Left kidney (tissue), 1 donor: ENCODE measurements at regions not wholly inside any gene's neighbourhood (a gene's known extent, or its start where the extent isn't known, plus 50 kb on each side); places are given as distances from the start of the nearest gene placed in this dataset.

ENCODE experiments used
- DNase-seq: peaks from one replicate; pipeline ENCODE4 v3.0.0-alpha.2; 2013

DNA sequence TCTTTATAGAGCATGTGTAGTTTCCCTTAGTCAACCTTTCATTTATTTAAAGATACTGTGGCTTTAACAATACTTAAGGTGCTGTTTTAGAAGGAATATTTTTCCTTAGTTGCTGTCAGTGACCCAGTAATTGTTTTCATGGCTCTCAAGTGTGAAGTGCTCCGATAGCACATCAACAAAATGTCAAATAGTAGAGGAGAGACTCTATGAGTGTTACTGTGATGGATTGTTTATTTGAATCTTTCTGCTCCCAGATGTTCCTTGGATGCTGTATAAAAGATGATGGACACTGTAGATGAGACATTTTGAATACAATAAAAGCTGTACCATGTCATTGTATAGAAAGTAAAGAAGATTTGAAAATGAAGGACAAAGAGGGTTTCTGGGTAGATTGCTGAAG, 1185.7 kb upstream of the C9orf72 start:
- no peak for DNase-seq

DNA sequence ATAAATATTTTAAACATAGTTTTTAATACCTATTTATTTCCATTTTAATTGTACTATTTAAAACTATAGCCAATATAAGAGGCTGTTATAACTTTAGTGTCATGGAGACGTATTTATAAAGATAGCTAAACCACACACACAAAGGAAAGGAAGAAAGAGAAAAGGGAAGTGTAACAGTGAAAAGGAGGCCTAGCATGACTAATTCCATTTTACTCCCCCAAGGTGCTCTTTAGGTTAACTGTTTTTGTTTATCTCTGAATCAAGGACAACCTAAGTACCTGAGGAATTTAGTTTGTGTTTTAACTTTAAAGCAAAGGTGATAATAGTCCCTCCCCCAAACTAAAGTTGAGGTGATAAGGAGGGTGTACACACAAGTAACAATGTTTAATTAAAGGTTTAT, 1188.9 kb upstream of the C9orf72 start:
- no peak for DNase-seq

DNA sequence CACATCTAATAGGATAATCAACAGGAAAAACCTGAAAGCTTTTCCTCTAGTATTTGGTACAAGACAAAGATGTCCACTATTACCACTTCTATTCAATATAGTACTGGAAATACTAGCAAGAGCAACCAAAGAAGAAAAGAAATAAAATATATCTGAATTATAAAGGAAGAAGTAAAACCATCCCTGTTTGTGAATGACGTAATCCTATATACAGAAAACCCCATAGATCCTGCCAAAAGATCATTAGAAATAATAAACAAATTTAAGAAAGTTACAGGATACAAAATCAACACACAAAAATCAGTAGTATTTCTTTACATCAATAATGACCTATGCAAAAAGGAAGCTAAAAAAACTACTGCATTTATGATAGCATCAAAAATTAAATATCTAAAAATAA, 1191.3 kb upstream of the C9orf72 start:
- DNase-seq, result no peak

DNA sequence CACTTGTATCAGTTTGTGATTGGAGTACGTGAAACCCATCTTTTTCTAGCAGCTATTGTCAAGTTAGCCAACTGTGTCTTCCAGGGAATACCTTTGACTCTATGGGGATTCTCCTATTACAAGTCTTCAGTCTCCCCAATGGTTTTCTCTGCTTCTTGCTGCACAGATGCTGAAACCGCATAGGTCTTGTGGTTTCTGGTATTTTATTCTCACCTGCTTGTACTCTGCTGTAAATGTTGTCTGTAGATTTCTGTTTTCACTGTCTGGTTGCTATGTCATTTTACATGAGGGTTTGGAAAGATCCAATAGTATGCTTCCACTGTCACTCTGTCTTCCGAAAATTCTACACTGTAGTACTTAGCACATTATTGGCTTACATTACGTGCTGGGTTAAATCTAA, 1196.9 kb upstream of the C9orf72 start:
- no peak for DNase-seq

DNA sequence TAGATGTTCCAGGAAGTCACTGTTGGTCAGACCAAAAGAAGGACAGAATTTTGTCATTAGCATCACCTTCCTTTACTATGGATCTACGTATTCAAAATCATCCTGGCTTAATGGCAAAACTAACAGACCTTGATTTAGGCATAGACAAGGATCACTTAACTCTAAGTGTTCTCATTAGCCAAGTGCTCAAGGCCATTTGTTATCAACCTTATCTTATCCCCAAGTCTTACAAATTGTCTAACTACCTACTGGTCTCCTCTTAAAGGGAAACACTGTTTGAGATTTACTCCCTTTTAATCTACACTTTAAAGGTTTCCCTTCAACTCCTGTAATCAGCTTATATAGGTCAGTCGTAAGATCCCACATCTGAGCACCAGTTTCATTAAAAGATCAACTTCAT, 1197.5 kb upstream of the C9orf72 start:
- DNase-seq, result no peak

DNA sequence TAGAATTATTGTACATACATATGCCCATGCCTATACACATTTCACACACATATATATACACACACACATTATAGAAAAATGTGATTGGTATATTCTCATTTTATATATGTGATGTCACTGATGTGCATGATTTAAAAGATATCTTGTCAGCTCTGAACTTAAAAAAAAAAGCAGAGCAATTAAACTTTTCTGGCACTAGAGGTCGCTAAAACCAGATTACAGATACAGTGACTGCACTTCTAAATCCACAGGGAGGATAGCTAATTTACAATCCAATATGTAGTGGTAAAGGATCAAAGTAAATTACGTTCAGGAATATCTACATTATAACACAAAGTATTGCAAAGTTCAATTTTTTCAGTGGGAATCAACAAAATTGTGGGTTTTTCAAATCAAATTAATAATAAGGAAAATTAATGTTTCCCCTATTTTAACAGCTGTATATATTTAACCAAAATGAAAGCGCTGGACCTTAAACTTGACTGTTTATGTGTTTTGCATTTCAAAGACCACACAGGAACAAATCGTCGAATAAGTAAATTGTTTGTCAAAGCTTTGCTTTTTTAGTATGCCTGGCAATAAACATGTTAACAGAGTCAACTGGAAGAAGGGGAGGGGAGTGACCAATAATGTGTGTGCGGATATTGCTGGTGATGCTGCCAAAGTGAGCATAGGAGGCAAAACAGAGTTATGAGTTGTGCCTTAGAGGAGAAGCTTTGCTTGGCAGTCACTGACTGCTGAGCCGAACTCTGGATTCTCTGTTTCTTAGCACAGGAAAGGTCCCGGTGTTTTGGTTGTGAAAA, 1201.4 kb upstream of the C9orf72 start:
- DNase-seq, result peak; percentile 41

DNA sequence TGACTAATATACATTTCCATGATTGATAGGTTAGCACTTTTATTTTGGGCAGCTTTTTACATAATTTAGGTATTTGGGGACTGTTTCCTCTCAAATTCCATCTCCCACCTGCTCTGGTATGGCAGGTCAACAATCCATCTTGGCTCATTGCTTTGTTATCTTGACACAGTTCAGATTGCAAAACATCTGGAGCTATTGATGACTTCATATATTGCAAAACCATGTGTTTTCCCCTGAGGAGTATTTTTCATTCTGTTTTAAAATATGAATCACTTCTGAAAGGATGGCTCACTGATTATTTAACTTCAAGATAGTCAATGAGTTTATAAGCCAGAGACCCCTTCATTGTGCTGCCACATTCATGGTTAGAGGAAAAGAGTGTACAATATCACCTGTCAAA, 1206.0 kb upstream of the C9orf72 start:
- DNase-seq, result no peak

DNA sequence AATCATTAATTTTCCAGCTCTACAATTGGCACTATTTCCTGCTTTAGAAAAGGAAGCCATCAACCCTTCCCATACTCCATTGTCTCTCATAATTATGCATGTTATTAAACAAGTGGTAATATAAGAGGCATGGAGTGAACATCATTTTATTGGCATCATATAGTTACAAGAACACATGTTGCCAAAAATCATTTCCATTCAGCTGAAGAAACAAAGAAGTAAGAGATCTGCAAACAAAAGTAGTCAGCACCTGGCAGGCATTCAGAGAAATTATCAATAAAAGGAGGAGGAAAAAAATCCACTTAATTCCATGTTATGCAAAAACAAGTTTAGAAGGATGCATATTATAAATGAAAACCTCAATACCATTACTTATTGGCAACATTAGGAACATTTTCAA, 1208.2 kb upstream of the C9orf72 start:
- DNase-seq, result no peak

DNA sequence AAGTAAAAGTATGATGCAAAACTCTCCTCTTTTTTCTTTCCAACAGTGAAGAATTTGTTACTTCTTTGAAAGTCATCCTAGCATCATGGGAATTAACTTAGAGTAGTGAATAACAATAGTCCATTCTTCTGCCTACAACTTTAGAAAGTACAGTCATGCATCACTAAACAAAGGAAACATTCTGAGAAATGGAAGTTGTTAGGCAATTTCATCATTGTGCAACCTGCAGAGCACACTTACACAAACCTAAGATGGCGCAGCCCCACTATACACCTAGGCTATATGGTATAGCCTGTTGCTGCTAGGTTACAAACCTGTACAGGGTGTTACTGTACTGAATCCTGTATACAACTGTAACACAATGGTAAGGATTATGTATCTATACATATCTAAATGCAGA, 1209.3 kb upstream of the C9orf72 start:
- no peak for DNase-seq

DNA sequence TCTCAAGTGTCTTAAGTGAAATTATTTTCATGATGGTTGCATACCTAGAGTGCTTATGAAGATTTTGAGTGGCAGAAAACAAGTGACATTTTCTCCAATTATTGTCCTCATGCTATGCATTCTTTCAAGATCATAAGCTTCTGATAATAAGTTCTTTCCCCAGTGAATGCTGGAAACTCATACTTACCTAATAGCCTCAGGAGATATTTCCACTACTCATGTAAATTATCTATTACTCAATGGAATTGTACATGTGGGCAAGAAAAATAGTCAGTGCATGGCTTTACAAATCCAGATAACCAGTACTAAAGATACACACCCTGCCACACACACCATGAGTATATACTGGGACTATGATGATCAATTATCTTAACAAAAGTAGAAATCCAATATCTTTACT, 1219.4 kb upstream of the C9orf72 start:
- no peak for DNase-seq

DNA sequence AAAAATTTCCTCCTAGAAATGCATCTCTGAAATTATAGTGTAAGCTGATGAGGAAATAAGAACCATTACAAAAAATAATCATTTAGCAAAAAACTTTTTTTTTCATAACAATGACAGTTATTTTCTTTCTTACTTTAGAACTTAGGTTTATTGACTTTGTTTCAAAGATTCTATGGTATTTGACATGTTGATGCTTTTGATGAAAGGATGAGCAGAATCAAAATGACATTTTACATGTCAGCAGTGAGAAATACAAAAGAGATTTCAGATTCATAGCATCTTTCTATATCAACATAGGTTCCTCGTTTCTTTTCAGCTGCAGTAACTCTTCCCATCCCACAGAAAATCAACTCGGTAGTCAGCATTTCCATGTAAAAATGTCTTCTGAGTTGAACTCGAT, 1226.6 kb upstream of the C9orf72 start:
- DNase-seq, result no peak

DNA sequence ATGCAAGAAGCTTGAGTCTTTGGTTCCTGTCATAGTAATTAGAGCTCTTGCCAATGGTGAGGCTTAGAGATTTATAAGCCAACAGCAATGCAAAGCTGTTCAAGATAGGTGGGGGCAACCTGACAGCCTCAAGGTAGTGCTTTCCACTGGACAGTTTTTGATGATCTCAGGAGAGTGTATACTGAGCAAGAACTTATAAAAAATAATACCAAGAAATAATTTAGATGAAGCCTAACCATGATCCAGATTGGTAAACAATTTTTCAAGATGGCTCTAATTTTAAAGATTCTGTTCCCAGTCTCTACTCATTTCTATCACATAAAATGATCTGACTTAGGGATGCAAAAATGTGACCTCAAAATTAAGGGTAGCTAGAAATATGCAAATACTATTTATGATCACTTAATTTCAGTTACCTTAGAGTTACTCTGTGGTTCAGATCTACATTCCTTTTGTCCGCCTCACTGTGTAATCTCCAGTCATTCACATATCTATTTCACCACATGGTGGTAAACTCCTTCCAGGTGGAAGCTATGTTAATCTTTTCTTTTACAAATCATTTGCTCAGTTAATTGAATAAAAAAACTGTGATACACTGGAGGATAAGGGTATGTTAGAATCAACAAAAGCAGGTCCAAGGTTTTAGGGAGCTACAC, 1228.0 kb upstream of the C9orf72 start:
- DNase-seq, result no peak

DNA sequence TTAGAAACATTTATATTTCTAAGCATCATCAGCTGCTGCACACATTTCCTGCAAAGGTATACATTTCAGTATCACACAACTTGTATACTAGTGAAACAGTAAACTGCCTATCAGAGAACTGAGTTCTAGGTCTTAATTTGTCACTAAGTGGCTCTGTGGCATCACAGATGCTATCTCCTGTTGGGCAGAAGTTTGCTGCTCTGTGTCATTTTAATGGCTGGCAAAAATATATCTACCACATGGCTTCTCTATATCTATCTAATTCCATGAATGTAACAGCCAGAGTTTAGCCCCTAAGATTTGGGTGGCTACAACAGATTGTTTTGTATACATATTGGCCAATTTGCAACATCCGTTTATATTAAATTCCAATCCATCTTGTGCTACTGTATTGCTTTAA, 1231.9 kb upstream of the C9orf72 start:
- DNase-seq, result no peak

DNA sequence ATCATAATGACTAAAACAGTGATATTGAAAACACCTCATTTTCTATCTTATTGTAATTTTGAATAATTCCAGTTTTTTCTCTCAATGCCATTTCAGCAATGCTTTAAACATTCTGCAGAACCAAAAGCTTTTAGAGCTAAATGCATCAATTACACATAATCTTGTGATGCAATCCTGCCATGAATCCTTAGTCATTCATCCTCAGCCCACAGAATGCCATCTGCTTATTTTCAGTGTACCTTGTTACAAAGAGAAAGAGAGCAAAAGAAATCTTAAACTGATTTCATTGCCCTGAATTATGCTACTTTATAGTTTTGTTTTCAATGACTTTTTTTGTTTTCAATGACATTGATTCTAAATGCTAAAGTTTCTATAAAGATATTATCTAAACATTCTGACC, 1234.8 kb upstream of the C9orf72 start:
- DNase-seq, result no peak

DNA sequence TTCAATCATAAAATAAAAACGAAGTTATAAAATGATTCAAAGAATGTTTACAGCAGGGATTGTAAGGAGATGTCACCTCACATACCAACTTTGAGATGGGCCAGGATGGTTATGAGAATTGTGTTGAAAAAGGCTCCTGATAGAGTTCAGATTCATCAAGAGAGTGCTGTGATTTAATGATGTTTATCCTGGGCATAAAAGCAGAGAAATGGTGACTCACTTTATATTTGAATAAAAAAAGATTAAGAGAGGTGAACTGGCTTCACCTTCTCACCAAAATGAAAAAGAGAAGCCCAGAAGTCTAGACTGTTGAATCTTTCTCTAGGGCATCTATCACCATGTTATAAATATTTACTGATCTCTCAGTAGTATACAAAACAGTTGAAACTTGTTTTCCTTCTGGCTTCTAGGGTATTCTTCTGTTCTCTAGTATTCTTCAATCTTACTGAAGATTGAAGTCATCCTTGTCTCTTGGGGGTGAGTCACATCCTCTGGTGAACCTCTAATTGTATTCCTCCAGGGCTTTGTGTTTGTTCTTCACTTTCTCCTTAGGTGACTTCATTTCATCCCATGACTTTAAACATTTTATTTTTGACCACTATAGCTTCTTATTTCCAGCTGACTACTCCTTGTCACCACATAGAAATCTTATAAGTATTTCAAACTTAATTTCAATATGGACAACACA, 1237.3 kb upstream of the C9orf72 start:
- no peak for DNase-seq

DNA sequence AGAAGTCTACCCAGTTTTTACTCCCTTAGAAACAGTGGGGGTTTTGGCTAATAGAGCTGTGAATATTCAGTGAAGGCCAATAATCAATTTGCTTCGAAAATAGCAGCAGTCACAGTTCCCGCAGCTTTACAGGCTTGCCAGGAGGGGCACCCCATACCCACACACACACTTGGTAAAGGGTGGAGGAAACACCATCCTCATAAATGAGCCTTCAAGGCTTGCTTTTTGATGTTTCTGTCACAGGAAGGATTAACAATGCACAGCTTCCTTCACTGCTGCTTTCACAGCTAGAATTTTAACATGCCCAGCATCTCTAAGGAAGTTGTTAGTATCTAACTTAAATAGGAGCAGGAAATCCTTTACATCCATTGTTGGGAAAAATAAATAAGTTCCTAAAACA, 1247.5 kb upstream of the C9orf72 start:
- DNase-seq, result no peak

DNA sequence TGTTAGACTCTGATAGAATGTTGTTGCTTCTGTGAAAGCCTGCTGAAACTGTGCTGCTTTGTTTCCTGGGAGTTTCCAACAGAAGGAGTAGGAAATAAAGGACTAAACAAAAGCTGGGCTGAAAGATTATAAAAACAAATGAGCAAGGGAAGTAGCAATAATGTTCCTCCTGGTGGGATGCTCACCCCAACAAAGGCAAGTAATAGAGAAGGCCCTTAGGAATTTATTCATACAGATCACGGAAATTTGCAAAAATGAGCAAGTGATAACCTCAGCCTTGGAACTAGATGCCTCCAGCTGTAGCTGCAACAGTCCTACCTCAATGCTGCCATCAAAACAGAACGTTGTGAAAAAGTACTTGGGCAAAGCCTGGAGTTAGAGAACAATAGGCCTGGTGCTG, 1248.0 kb upstream of the C9orf72 start:
- no peak for DNase-seq

DNA sequence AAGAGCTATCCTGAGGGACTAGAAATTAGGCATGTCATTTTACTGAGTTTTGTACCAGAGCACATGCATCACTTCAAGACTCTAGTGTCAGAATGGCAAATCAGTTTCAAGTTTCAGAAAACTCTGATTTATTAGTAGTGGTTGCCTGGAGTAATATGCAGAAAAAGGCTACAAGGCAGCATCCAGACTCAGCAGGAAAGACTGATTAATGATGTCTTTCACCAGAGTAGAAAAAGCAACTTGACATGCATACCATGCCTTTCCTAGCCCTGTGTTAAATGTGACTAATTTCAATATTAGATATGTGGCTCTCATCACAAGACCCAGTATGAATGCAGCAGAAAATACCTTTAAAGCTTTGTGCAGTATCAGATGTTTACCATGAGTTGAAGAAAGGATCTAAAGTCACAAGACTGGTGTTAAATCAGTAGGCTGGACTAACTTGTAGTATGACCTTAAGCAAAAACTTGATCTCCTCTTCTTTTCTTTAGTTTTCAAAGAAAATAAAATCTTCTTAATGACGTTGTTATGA, 1251.2 kb upstream of the C9orf72 start:
- DNase-seq, result no peak

DNA sequence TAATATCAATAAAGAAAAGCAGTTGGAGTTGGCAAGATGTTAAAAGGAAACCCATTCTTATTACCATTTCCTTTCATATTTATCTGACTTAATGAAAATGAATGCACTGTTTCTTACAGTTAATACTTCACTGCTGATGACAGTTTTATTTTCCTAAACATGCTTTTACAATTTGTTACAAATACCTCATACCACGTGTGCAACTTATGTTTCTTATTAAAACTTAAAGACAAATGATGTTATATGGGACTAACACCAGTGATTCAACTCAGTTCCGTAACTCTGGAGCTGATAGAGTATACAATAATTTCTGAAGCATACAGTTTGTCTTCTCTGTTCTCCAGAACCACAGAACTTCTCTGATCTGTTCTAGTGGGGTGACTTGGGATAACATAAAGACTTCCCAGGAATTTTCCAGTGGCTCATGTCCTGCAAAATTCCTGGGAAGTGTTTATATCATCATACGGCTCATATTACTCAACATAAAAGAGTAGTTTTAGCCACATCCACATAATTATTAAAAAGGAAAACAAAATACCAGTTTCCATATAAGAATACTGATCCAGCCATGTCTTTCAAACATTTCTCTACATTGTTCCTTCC, 1259.0 kb upstream of the C9orf72 start:
- no peak for DNase-seq

DNA sequence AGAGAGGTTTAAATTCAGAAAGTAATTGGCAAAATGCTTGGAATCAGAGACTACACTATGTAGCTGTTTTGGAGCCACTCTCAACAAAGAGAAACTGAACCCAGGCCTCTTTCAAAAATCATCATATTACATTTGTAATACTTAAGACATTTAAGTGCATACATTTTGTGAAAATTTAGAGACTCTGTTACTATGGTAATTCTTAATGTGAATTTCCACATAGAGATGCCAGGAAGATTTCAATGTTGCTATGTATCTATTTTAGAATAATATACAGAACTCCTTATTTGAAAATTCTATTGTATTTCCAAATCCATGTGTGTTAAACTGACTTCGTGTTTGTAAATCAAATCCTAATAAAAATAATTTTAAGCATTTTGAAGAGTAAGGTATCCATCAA, 1260.9 kb upstream of the C9orf72 start:
- no peak for DNase-seq

DNA sequence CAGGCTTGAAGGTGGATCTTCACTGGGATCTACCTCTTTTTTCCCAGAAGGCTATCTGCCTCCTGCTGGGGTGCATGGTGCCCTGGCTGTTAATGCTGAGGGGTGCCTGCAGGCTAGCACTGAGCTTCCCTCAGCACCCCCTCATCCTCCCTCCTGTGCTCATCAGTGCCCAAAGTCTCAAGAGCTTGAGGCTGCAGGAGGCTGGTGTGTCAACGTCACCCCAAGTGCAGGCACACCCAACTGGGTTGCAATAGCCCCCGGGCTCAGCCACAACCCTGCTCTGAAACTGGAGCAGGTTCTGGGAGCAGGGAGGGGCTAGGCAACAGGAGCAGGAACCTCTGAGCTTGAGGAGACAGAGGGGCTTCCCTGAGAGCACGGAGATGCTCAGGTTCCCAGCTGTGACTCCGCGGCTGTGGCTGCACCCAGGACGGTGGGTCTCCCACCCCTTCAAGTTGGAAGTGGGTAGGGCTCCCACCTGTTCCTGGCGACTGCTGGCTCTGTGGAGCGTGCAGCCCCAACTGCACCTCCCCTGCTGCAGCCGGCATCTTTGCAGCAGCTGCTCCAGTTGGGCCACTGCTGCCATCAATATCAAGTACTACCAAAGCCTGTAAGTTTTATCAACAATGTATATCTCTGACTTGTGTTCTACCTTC, 1266.6 kb upstream of the C9orf72 start:
- DNase-seq, result no peak

DNA sequence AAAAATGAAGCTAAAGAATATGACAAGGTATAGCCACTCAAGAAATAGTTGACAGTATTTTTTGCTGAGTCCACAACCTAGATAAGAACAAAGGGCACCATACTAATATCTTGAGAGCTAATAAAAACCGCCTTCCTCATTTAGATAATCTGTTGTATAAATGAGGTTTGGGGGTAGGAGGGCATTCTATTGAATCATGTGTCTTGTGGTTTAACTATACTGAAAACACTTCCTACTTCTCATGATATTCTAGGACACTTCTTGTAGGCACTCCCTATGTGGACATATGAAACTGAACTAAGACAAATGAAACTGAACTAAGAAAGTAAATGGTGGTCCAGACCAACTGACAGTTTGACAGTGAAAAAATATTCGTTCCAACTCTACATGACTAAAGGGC, 1268.5 kb upstream of the C9orf72 start:
- no peak for DNase-seq
